Fibroblast of skin of right quadriceps (primary cell): ENCODE measurements at regions not wholly inside any gene's neighbourhood (a gene's known extent, or its start where the extent isn't known, plus 50 kb on each side); places are given as distances from the start of the nearest gene placed in this dataset.

Source experiments
- DNase-seq: peaks from one replicate; pipeline ENCODE4 v3.0.0-alpha.2; 2013

DNA sequence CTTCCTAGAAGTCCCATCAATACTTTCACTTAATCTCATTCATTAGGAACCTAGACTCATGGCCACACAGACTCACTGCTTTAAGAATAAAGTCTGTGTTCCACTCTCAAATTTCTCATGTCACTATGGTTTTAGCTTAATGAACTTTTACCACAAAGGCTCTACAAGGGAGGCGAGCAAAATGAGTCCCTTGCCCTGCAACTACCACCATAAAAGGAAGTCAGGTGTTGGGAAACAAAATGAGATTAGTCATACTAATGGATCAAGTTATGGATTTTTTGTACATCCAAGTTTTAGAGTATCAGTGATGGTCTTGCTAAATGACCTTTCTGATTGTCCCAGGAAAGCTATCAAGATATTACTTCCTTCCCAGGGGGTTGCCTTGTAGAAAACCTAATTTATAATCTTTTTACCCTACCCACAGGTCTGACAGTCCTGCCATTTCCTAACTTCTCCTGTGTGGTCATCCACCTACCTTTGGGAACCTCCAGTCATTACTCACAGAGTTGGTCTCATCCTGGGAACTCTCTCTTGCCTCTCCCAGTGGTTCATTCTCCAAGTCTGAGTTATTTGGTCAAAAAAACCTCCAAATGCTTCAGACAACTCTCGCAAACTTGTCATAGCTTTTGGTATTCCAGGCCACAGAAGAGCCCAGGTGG is 51.8 kb upstream of the SLC16A1 start:
- no peak for DNase-seq

DNA sequence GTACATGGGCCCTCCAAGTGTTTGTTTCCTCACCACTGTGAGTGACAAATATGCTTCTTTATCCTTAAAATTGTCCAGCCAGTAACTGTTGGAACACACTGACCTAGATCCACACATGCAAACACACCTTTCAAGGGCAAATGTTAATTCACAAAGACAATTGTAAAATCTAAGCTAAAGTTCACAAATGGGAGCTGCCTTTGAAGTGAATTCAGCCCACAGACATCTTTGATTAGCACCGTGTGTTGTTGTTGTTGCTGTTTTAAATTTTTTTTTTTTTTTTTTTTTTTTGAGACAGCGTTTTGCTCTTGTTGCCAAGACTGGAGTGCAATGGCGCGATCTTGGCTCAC is 52.3 kb upstream of the SLC16A1 start:
- DNase-seq = no peak

DNA sequence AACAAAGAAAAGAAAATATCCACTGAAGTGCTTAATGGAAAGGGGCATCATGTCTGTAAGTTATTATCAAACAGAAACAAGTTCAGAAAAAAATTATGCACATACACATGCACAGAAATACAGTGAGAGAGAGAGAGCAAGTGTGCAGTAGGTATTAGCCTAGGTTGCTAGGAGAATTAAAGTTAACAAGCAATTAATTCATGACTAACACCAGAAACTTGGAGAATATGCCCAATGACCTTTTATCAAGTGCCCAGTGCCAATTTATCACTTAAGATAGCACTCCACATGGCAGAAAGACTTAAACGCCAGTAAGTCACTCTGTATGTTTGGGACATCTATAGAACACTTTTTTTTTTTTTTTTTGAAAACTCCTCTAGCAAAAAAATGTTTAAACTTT is 56.2 kb upstream of the SLC16A1 start:
- no peak for DNase-seq

DNA sequence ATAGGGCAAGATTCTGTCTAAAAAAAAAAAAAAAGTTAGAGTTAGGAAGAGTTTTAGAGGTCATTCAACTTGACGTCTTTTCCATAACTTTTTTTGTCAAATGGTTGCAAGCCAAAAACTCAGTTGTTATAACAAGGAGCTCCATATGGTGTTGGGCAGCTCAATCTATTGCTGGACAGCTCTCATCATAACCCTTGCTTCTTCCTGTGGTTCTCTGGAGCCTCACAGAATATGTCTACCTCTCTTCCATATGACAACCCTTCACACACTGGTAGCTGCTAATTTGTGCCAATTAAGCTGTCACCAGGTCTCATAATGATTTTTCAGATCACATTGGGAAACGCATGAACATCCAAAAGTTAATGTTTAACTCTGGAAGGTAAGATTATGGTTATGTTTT is 57.8 kb upstream of the SLC16A1 start:
- DNase-seq = no peak

DNA sequence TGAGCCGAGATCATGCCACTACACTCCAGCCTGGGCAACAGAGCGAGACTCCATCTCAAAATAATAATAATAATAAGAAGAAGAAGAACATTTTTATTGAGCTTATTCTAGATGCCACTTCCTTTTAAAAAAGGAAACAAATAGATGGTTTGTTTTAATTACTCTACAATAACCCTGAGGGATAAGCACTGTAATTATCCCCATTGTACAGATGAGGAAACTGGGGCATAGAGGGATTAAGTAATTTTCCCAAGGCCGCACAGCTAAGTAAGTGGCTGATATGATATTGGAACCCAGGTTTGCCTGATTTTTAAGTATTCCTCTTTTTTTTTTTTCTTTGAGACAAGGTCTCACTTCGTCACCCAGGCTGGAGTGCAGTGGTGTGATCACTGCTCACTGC is 58.5 kb upstream of the LRIG2 start:
- no peak for DNase-seq

GRCh38 chr1:113018911-113019310 is 54.1 kb upstream of the LRIG2 start:
- DNase-seq = no peak

GRCh38 chr1:113021430-113022085 is 51.4 kb upstream of the LRIG2 start:
- peak; percentile 41 for DNase-seq
